ENCODE measurements at regions not wholly inside any gene's neighbourhood (a gene's known extent, or its start where the extent isn't known, plus 50 kb on each side); places are given as distances from the start of the nearest gene placed in this dataset.

DNA sequence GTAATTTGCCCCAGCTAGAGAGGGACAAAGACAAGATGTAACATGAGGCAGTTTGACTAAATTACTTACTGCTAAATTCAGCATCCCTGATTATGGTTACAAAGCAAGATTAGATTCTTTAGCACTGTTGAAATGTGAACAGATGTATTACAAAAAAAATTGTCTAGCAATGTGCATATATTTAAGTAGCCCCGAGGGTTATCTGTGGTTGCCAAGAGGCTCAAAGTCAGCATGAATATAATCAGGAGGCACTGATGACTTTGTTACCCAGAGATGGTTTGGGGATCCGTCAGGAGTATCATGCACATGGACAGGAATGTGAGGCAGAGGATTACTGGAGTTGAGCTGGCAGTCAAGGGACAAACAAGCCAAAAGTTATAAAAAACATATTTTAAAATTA, 356.9 kb upstream of the CCDC196 start:
- no peak for DNase-seq

DNA sequence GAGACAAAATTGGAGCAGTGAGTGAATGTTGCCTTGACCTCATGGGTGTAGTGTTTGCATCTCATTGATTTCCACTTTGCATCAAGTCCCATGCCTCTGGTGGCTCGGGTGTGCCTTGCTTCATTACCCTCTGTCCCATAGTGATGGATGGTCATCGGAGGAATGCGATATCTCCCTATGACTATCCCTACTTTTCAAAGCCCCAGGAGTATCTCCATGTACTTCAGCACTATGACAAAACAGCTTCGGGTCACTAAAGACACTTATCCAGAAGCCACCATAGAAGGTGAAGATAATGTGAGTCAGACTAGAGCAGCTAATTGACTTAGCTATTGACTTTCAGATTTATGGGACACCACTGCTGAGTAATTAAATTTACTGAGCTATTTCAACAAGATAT, 355.1 kb upstream of the CCDC196 start:
- no peak for DNase-seq

GRCh38 chr14:66133666-66134065, 352.5 kb upstream of the CCDC196 start:
- DNase-seq = no peak

GRCh38 chr14:66135831-66136230, 350.3 kb upstream of the CCDC196 start:
- DNase-seq = no peak

GRCh38 chr14:66137081-66137480, 349.1 kb upstream of the CCDC196 start:
- no peak for DNase-seq

- no peak for DNase-seq
These were observed 346.7 kb upstream of the CCDC196 start for GRCh38 chr14:66139432-66139831.

DNA sequence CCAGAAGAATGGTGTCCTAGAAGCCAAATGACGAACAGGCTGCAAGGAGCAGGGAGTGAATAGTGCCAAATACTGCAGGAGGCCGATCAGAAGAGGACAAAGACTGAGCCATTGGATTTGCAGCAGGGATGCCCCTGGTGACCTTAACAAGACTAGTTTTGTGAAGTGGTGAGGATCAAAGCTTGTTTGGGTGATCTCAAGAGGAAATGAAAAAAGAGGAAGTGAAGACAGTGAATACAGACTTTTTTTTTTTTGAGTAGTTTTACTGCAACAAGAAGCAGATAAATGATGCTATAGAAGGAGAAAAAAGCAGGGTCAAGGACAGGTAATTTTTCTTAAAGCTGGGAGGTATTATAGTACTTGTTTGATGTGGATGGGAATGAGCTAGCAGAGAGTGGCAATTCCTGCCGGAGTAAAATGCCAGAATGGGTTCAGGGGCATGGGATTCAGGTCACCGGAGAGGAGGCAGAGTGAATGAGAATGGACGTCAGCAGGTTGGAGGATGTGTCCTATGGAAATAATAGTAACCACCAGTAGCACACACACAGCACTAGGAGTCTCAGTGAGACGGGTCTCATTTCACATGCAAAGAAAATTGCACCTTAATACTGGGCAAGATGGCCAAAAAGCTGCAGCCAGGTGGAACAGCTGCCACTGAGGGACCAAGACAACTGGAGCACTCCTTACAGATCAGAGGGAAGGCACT, 345.8 kb upstream of the CCDC196 start:
- no peak for DNase-seq

- DNase-seq = no peak
These were observed 345.2 kb upstream of the CCDC196 start for GRCh38 chr14:66140963-66141362.

DNA sequence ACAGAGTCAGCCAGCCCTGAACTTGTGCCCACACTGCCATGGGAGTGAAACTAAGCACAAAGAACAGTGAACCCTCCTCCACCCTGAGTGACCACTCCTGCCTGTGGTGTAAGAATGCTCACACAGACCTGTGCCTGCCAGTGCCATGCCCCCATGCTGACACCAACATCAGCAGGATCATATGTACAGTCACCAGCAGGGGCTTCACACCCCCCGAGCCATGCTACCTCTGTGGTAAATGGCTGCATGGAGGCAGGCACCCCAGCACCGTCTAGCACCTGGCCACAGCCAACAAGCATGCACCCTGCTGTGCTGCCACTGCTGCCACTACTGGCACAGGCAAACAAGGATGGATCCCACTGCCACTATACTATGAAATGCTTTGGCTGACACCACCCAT, 344.4 kb upstream of the CCDC196 start:
- no peak for DNase-seq

DNA sequence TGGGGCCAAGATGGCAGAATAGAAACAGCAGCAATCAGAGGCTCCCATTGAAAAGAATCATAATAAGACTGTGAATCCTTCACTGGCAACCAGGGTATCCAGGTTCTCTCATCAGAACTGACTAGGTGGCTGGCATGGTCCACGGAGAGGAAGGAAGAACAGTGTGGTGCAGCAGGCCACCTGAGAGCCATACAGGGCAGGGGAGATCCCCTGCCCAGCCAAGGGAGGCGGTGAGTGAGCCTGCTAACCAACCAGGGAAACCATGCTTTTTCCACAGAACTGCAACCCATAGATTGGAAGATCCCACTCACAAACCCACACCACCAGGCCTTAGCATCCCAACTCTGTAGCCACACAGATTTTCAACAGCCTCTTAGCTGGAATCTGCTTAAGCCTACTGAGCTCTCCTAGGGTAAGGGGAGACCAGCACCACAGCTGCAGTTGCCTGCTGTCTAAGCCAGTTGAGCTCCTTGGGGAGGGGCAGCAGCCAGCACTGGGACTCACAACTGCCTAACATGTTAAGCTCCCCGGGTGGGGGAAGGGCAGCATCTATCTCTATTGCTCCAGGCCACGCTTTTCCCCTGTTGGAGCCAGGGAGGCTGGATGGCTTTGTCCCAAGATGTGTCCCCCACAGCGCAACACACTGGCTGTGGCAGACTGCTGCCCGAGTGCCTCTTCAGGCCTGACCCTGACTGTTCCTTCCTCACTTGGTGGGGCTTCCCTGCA, 342.6 kb upstream of the CCDC196 start:
- no peak for DNase-seq

DNA sequence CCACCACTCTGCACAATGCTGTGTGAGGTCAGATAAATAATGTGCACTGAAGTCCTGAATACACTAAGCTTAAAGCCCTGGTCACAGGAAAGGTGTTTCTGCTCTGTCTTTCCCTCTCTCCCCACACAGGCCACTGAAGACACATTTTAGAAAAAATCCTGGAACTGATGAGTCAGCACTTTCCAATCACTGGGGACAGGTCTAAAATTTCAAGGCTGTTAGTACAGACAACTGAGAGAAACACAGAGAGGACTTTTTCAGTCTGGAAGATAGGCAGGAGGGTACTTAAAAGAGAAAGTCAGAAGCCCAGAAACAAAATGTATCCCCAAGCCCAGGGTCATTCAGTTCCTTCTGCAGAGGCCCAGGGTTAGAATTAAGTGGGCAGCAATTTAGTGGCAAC, 333.9 kb upstream of the CCDC196 start:
- no peak for DNase-seq

GRCh38 chr14:66152747-66153146, 333.4 kb upstream of the CCDC196 start:
- no peak for DNase-seq

- no peak for DNase-seq
These were observed 323.1 kb upstream of the CCDC196 start for GRCh38 chr14:66163023-66163422.

DNA sequence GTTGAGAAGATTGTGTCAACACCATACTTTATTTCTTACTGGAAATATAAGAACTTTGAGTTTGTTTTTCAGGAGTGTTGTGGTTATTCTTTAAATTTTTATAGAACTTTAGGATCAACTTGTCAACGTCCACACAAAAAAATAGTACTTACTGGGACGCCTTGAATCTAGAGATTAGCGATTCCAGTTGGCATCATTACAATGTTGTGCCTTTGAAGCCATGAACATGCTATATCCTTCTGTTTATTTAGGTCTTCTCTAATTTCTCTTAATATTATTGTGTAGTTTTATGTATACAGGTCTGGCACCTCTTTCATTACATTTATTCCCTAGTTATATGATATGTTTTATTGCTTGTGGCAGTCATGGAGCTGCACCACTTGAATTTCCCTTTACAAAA, 320.8 kb upstream of the CCDC196 start:
- no peak for DNase-seq

GRCh38 chr14:66174453-66174891, 311.7 kb upstream of the CCDC196 start:
- no peak for DNase-seq

GRCh38 chr14:66177935-66178334, 308.2 kb upstream of the CCDC196 start:
- DNase-seq = no peak

- no peak for DNase-seq
These were observed 289.5 kb upstream of the CCDC196 start for GRCh38 chr14:66196670-66197069.

DNA sequence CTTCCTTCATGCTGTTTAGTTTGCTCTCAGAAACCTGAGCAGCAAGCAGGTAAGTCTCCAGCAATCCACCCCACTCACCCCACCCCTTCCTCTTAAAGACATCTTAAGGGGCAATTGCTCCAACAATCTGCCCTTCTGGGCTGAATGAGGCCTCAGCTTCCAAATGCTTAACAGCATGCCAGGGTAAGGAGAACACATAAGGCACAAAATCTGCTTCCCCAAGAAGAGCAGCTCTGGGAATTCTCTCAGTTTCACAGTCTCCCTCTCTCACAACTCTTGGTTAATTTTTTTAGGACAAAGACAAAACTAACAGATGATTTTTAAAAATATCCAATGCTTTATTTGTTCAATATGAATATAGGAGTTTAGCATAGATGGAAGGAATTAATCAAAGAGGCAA, 288.9 kb upstream of the CCDC196 start:
- DNase-seq = no peak

GRCh38 chr14:66206554-66206953, 279.6 kb upstream of the CCDC196 start:
- no peak for DNase-seq

DNA sequence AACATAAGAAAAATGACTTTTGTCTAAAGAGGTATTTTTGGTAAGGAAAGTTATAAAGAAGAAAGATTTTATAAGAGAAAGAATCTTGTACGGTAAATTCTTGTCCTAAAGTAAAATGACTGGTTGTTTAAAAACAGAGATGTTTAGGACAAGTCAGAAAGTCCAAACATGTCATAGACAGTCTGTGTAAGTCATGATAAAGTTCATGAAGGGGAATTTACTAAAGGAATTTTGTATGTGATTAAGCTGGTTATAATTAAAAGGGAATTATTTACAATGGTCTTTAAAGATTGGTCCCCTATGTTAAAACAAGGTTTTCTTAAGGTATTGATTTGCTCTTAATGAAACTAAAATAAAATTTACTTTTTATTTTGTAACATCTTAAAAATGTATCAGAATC, 269.4 kb upstream of the CCDC196 start:
- DNase-seq = no peak

GRCh38 chr14:66219886-66220285, 266.3 kb upstream of the CCDC196 start:
- no peak for DNase-seq

GRCh38 chr14:66224492-66225178, 261.5 kb upstream of the CCDC196 start:
- DNase-seq = no peak

- DNase-seq = no peak
These were observed 260.8 kb upstream of the CCDC196 start for GRCh38 chr14:66225337-66225736.
